ENCODE measurements at regions not wholly inside any gene's neighbourhood (a gene's known extent, or its start where the extent isn't known, plus 50 kb on each side); places are given as distances from the start of the nearest gene placed in this dataset.
A peak's percentile ranks its signal among the peaks of the same experiment; 100 is the strongest.

GRCh38 chr3:157871838-157872460, 234.3 kb downstream of the SHOX2 start:
- 53 to 54% methylated on average over 3 of the region's 3 CpGs for WGBS, 2 experiments (ENCODE audit: low coverage in 1 of 2, low lambda C conversion rate in 2 of 2, missing lambda C conversion rate in 2 of 2)
- Histone ChIP-seq H3K36me3 (ENCODE audit: low read depth) (no peaks in the 10 kb centered on the region), H3K27ac (no peak overlapping the region), H3K79me2 (ENCODE audit: insufficient read depth) (no peaks in the 10 kb centered on the region), H3K4me2 (ENCODE audit: unreplicated experiment) (no peak overlapping the region), H3K9me3 (ENCODE audit: low read depth) (no peaks in the 10 kb centered on the region), H3F3A (ENCODE audit: insufficient read depth) (peaks cover 18% of the 10 kb centered on the region), H3K9ac (no peak overlapping the region), H3K9me2 (ENCODE audit: insufficient read depth) (no peaks in the 10 kb centered on the region), H3K4me1 (ENCODE audit: insufficient read depth) (peaks cover 9% of the 10 kb centered on the region), H4K20me1 (ENCODE audit: insufficient read depth) (no peaks in the 10 kb centered on the region), H3K4me3 (no peak overlapping the region), H2AFZ (no peak overlapping the region), H3K27me3 (replicated peaks; ENCODE audit: insufficient read depth) (no peaks in the 10 kb centered on the region)
- DNase-seq: no peak
- in situ Hi-C loops (cut with MboI): no loop called here
- TF ChIP-seq EZH2 (IDR thresholded peaks at IDR 0.05; ENCODE audit: insufficient read depth, poor library complexity, severe bottlenecking): no peak
- TF ChIP-seq EZH2phosphoT487 (IDR thresholded peaks at IDR 0.05; ENCODE audit: insufficient read depth, low read depth): no peak

GRCh38 chr3:157871248-157871647, 235.0 kb downstream of the SHOX2 start:
- Histone ChIP-seq H3K27ac (no peak overlapping the region), H3K4me2 (ENCODE audit: unreplicated experiment) (no peak overlapping the region), H3K79me2 (ENCODE audit: insufficient read depth) (no peaks in the 10 kb centered on the region), H4K20me1 (ENCODE audit: insufficient read depth) (no peaks in the 10 kb centered on the region), H3K27me3 (replicated peaks; ENCODE audit: insufficient read depth) (no peaks in the 10 kb centered on the region), H3K9me2 (ENCODE audit: insufficient read depth) (no peaks in the 10 kb centered on the region), H3K4me3 (no peak overlapping the region), H2AFZ (no peak overlapping the region), H3K9ac (no peak overlapping the region), H3K9me3 (ENCODE audit: low read depth) (no peaks in the 10 kb centered on the region), H3K36me3 (ENCODE audit: low read depth) (no peaks in the 10 kb centered on the region), H3F3A (ENCODE audit: insufficient read depth) (peaks cover 18% of the 10 kb centered on the region), H3K4me1 (ENCODE audit: insufficient read depth) (peaks cover 9% of the 10 kb centered on the region)
- in situ Hi-C loops (cut with MboI): no loop called here
- 79 to 84% methylated on average over 7 of the region's 7 CpGs for WGBS, 2 experiments (ENCODE audit: low coverage in 1 of 2, low lambda C conversion rate in 2 of 2, missing lambda C conversion rate in 2 of 2)
- TF ChIP-seq EZH2 (IDR thresholded peaks at IDR 0.05; ENCODE audit: insufficient read depth, poor library complexity, severe bottlenecking) (no peak), EZH2phosphoT487 (IDR thresholded peaks at IDR 0.05; ENCODE audit: insufficient read depth, low read depth) (no peak)
- no peak for DNase-seq

GRCh38 chr3:157868946-157869345, 237.3 kb downstream of the SHOX2 start:
- Histone ChIP-seq H3K4me2 (ENCODE audit: unreplicated experiment) (no peak overlapping the region), H3K79me2 (ENCODE audit: insufficient read depth) (no peaks in the 10 kb centered on the region), H3K9me2 (ENCODE audit: insufficient read depth) (no peaks in the 10 kb centered on the region), H3K4me1 (ENCODE audit: insufficient read depth) (peaks cover 9% of the 10 kb centered on the region), H4K20me1 (ENCODE audit: insufficient read depth) (no peaks in the 10 kb centered on the region), H2AFZ (no peak overlapping the region), H3K9me3 (ENCODE audit: low read depth) (no peaks in the 10 kb centered on the region), H3F3A (ENCODE audit: insufficient read depth) (peaks cover 18% of the 10 kb centered on the region), H3K27ac (no peak overlapping the region), H3K36me3 (ENCODE audit: low read depth) (no peaks in the 10 kb centered on the region), H3K4me3 (no peak overlapping the region), H3K9ac (no peak overlapping the region), H3K27me3 (replicated peaks; ENCODE audit: insufficient read depth) (no peaks in the 10 kb centered on the region)
- TF ChIP-seq EZH2 (IDR thresholded peaks at IDR 0.05; ENCODE audit: insufficient read depth, poor library complexity, severe bottlenecking) (no peak), EZH2phosphoT487 (IDR thresholded peaks at IDR 0.05; ENCODE audit: insufficient read depth, low read depth) (no peak)
- DNase-seq: no peak
- in situ Hi-C loops (cut with MboI): no loop called here
- WGBS, 2 experiments (ENCODE audit: low coverage in 1 of 2, low lambda C conversion rate in 2 of 2, missing lambda C conversion rate in 2 of 2): 45 to 52% methylated on average over 2 of the region's 2 CpGs

DNA sequence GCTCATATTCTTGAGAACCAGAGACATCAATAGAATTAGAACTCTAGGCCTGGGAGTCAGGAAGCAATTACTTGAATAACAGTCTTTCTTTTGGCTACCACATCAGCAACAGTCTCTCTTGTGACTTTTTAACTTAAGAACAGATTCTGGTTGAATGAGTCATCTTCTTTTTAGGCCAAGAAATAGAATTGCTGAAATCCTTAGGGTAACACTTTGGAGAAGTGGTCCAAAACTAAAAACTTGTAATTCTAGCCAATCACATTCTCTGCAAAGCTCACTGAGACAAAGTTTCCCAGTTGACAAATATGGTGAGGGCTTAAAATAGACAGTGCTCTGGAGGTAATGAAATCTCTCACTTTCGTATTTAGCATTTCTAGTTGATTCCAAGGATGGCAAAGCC, 238.0 kb downstream of the SHOX2 start:
- Histone ChIP-seq H3K27ac (no peak overlapping the region), H3K4me3 (no peak overlapping the region), H3K9me3 (ENCODE audit: low read depth) (no peaks in the 10 kb centered on the region), H3F3A (ENCODE audit: insufficient read depth) (peaks cover 18% of the 10 kb centered on the region), H3K36me3 (ENCODE audit: low read depth) (no peaks in the 10 kb centered on the region), H2AFZ (no peak overlapping the region), H3K9me2 (ENCODE audit: insufficient read depth) (no peaks in the 10 kb centered on the region), H3K9ac (no peak overlapping the region), H3K4me1 (ENCODE audit: insufficient read depth) (peaks cover 9% of the 10 kb centered on the region), H3K79me2 (ENCODE audit: insufficient read depth) (no peaks in the 10 kb centered on the region), H3K4me2 (ENCODE audit: unreplicated experiment) (peak overlapping the region; percentile 39), H3K27me3 (replicated peaks; ENCODE audit: insufficient read depth) (no peaks in the 10 kb centered on the region), H4K20me1 (ENCODE audit: insufficient read depth) (no peaks in the 10 kb centered on the region)
- peak; percentile 69 for DNase-seq
- TF ChIP-seq EZH2 (IDR thresholded peaks at IDR 0.05; ENCODE audit: insufficient read depth, poor library complexity, severe bottlenecking) (no peak), EZH2phosphoT487 (IDR thresholded peaks at IDR 0.05; ENCODE audit: insufficient read depth, low read depth) (no peak)
- in situ Hi-C loops (cut with MboI): no loop called here
- 13 to 33% methylated on average over 1 of the region's 1 CpG for whole genome bisulfite sequencing, 2 experiments (ENCODE audit: low coverage in 1 of 2, low lambda C conversion rate in 2 of 2, missing lambda C conversion rate in 2 of 2)
